ENCODE measurements at regions not wholly inside any gene's neighbourhood (a gene's known extent, or its start where the extent isn't known, plus 50 kb on each side); places are given as distances from the start of the nearest gene placed in this dataset.
"Not testable (repeated sequence)": the region's sequence is repeated elsewhere in the genome, so short reads cannot be mapped to it uniquely, and the experiment has no call there.

DNA sequence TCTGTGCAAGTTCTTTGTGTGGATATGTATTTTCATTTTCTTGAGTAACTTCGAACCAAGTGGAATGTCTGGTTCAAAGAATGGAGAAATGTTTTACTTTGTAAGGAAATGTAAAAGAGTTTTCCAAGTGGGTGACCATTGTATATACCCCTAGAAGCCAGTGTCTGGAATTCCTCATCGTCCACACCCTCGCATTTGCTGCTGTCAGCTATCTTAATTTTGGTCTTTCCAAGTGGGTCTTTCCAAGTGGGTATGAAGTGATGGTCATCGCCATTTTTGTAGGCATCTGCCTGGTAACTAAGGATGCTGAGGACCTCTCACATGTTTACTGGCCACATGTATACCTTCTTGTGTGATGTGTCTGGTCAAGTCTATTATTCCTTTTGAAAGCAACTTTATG, 547.5 kb downstream of the TBC1D22A start:
- DNase-seq = no peak

DNA sequence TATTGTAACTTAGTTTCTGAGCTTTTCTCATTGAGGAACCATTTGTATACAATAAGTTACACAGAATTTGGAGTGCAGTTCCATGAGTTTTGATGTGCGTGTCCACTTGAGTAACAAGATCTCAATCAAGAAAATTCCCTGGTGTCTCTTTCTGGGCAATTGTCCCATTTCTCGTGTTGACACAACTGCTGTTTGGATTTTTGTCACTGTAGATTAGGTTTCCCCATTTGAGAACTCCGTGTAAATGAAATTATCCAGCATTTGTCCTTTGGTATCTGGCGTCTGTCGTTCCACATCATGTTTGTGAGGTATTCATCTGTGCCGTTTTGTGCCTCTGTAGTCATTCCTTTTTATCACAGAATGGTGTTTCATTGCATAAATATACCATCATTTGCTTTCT, 547.0 kb downstream of the TBC1D22A start:
- no peak for DNase-seq

DNA sequence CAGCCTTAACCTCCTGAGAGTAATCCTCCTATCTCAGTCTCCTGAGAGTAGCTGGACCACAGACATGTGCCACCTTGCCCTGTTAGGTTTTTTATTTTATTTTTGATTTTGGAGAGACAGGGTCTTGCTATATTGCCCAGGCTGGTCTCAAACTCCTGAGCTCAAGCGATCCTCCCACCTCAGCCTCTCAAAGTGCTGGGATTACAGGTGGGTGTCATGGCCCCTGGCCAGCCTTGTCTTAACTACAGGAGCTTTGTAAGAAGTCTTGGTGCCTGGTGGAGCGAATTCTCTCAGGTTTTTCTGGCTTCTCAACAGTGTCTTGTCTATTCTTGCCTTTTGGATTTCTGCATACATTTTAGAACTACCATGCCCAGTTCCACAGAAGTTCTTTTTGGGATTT, 546.4 kb downstream of the TBC1D22A start:
- no peak for DNase-seq

DNA sequence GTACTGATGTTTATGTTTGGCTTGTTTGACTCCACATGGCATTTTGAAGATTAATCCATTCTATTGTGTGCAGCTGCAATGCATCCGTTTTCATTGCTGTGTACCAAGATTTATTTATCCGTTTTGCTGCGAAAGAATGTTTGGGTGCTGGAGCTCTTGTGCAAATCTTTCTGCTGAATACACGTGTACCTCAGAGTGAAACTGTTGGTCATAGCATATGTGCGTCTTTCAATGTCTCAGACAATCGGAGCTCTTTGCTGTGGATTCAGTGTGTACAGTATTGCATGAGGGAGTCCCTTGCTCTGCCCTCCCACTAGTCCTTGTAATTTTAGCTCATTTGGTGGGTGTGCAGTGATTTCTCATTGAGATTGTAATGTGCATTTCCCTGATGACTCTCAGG, 545.4 kb downstream of the TBC1D22A start:
- DNase-seq = no peak

DNA sequence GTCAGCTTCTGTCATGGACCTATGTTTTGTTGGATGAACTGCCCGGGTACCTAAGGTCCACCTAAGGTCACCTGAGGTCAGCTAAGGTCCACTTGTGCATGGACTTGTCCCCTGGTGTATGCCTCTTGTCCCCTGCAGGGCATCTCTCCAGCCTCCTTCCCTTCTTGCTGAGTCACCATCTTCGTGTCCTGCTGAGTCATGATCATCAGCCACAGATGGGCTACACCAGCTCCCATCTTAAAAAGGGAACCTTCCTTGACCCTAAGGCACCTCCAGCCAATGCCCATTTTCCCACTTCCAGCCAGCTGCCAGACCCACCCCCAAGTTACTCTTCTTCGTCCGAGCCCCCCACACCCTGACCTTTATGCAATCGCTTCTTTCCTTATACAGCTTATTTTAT, 544.9 kb downstream of the TBC1D22A start:
- DNase-seq = no peak

DNA sequence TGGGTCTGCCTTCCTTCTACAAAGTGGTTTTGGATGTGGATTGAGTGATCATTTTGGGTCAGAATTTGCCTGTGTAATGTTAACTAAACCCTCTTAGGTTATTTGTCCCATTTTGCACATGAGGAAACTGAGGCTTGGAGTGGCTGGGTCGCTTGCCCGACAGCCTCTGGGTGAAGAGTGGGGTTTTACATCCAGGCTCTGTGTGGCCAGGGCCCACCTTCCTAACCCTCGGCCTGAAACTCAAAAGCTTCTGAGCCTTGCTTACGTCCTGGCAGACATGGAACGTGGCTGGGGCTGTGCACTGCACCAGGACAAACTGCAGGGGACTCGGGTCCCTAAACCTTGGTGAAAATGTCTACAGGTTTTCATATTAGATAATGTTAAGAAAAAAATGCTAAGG, 542.4 kb downstream of the TBC1D22A start:
- no peak for DNase-seq

DNA sequence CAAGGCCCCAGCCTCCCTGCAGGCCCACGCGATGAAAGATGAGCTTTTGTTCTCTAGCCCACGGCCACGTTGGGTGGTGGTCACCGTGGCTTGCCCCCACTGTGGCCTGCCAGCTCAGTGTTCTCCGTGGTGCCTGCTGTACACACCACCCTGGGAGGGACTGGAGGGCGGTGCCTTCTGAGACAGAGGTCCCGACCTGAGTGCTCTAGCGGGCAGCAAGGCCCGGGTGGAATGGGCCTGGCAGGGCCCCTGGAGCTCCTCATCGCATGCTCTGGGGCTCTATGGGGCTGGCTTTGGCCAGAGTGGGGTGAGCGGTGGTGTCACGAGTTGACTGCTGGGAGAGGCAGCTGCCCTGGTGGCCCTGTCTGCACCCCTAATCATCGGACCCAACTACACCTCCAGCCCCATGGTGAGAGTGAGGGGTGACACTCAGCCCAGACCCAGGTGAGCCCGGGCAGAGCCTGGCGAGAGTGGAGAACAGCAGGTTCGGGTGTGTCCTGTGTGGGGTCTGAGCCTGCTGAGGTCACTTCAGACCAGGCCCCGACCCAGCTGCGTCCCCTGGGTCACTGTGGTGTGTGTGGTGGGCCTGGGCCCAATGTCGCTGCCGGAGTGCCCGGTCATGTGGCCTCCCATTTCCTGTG, 541.9 kb downstream of the TBC1D22A start:
- DNase-seq = no peak

DNA sequence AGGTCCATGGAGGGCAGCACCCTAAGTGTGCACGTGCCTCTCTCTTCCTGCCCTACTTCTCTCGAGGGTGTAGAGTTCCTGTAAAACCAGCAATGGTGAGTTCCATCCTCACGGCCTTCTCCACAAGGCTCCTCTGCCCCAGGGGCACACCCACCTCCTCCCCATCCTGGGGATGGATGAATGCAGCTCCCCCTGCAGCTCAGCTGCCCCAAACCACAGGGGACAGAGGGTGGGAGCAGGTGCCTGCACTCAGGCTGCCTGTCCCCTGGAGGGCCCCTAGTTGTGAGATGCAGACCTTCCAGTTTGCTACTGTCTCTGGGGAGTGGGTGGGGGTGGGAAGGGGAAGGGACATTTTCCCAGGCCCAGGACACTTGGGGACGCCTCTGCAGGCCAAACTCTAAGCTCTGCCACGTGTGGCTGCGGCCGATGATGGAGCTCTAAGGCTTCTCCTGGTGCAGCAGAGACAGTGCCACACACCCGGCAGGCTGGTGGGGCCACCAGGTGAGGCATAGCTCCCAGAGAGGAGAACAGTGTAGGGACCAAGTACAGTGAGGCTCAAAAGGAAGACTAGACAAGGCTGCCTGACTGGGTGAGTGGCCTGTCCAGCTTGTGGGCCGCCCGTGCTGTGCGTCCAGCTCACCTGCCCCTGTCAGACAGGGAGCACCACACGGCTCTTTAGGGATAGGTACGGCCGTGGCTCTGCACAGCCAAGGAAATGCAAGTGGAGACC, 540.9 kb downstream of the TBC1D22A start:
- DNase-seq = no peak

DNA sequence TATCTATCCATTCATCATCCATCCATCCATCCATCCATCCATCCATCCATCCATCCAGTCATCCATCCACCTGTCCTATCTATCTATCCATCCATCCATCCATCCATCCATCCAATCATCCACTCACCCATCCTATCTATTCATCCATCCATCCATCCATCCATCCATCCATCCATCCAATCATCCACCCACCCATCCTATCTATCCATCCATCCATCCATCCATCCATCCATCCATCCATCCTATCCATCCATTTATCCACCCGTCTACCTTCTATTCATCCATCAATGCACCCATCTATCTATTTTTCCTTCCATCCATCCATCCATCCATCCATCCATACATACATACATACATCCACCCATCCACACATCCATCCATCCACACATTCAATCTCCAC, 540.1 kb downstream of the TBC1D22A start:
- not testable (repeated sequence) for DNase-seq

DNA sequence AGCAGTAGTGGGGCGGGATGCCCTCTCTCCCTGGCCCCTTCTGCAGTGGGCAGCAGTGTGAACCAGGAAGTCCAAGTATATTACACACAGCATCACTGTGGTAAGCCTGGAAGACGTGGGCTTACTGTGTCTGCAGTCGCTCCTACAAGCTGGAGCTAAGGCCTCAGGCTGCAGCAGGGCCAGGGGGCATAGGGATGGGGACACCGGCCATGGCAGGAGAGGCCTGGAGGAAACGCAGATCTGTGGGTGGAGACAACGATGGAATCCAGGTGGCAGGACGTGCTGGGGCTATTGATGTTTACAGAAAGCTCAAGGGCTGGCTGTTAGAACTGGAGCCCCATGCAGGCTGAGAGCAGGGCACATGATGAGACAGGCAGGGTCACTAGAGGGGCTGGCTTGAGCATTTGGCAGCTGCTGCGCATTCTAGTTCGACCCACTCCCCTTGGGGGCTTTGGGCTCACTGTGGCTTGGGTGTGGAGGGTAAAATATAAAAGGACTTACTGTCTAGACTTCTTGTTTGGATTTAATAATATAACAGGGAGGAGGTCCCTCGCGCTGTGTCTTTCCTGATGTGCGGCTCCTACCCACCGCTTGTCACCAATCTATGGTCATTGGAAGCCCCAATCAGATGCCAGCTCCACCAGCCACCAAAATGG, 539.5 kb downstream of the TBC1D22A start:
- no peak for DNase-seq

DNA sequence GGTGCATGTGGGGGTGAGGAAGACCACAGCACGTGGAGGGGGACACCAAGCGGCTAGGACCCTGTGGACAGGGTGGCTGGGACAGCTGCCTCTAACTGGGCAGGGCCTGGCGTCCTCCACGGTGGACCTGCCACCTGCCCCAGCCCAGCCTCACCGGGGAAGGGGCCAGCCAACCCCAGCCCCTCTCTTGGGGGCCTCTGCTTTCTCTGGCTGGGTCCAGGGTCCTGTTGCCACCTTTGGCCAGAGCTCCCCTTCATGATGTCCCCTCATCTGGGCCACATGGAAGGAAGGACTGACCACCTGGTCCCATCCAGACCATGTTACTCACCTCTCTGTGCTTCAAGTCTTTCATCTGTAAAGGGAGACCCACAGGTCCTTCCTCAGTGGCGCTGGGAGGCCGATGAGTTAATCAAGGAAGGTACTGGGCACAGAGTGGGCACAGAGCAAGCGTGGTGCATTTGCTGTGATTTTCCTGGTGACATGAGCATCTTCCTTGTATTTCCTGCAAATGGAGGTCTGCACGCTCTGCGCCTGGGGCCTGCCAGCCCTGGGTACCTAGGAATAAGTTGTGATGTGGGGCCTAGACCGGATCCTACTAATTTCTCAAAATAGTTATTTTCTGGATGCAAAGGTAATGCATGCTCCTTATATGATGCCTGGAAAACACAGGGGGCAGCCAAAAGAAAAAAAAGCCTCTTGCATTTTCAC, 538.4 kb downstream of the TBC1D22A start:
- DNase-seq = no peak

DNA sequence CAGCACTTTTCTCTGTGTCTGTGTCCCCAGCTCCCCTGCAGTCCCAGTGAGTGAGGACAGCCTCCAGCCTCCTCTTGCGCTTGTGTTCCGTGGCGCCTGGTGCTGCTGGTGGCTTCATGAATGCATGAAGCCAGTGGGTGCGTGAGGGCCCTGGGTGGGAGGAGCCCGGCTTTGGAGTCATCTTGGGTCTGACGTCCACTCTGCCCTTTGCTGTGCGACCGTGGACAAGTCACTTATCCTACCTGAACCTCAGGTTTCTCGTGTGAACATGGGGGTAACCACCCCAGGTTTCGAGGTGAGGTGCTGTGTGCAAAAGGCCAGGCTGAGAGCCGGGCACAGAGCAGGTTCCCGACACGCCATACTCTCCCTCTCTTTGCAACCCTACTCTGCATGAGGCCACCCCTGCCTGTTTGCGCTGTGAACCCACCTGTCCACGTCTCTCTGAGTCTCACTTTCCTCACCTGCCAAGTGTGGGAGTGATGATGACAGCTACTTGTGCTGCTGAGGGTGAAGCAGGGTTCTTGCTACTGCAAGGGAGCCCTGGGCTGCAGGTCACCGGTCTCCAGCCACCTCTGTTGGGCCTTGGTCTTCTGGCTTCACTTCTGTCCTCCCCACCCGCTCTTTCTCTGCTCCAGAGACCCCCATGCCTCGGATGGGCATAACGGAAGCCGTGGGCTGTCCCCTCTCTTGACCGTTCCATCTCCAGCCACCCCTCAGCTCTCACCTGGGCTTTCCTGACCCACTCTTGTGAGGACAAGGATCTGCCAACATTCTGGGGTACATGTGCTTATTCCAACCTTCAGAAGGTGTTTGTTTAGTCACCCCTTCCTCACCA, 537.6 kb downstream of the TBC1D22A start:
- no peak for DNase-seq

DNA sequence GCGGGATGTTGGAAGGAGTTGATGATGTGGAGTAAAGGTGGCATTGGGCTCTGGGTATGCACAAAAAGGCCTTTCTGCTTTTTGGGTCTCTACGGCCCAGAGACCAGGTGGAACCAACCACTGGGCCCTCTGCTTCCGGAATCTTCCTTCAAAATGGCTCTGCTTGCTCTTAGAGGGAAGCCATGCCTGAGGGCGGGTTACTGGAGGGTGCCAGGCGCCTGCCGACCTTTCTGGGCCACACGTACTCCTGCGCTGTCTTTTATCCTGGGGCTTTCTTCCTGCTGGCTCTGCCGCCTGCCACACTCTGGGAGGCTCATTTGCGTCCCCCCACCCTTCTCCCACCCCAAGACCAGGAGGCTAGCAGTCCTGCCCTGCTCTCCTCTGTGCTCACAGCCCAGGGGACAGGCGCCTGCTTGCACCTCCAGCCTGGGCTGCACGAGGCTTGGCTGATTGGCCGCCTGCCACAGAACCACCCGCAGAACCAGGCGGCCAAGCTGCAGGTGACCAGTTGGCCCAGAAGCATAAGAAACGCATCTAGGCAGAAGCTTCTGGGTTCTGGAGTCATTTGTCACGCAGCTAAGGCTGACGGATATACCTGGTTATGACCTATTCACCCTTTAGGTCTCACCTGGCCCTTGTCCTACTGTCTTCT, 536.9 kb downstream of the TBC1D22A start:
- no peak for DNase-seq

DNA sequence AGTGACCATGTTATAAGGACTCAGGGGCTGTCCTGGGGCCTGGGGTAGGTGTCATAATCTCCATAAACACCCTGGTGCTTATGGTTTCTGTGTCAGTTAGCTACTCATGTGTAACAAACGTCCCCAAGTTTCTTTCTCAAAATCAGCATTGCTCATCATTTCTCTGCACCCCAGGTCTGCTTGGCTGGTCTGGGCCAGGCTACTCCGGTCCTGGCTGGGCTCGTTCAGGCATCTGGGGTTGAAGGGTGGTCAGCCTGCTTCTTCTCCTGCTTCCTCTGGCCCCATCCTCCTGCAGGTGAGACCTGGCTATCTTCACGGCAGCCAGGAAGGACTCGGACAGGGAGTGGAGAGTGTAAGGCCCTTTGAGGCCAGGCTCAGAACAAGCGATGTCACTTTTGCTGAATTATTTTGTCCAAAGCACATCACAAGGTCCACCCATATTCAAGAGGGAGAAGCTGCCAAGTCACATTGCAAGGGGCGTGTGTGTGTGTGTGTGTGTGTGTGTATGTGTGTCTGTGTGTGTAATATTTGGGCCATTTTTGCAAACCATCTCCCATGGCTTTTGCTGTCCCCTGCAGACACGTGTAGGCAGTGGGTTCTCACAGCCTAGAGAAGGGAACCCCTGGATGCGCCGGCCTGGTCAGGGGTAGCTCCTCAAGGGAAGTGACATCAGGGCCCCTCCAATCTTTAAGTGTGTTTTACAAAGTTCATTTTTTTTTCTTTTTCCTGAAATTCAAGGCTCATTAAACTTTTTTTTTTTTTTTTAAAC, 535.8 kb downstream of the TBC1D22A start:
- DNase-seq = no peak

DNA sequence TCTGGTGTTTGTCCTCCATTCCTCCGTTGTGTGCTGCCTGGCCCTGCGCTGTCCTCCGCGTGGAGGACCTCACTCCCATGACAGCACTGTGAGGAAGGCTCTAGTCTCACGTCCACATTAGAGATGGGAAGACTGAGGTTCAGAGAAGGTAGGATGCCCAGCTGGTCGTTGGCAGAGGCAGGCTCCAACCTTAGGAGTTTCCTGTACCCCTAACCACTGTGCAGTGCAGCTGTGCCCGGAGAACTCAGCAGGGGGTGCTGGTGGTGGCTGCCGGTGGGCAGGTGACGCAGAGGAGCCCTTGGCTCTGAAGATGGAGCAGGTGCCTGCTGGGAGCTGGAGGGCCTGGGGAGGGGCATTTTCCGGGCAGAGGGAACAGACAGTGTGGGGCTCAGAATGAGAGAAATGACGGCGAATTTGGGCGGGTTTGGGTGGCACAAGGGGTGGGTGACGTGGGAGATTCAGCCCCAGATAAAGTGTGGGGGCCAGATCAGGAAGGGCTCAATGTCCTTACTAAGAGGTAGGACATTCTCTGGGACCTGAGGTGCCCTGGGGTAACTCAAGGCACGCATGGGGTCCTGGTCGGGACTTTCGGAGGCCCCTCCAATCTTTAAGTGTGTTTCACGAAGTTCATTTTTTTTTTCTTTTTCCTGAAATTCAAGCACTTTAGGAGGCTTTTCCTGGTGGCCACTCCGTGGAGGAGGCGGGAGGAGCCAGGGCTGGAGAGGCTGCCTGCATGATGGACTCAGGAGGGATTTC, 535.0 kb downstream of the TBC1D22A start:
- no peak for DNase-seq

DNA sequence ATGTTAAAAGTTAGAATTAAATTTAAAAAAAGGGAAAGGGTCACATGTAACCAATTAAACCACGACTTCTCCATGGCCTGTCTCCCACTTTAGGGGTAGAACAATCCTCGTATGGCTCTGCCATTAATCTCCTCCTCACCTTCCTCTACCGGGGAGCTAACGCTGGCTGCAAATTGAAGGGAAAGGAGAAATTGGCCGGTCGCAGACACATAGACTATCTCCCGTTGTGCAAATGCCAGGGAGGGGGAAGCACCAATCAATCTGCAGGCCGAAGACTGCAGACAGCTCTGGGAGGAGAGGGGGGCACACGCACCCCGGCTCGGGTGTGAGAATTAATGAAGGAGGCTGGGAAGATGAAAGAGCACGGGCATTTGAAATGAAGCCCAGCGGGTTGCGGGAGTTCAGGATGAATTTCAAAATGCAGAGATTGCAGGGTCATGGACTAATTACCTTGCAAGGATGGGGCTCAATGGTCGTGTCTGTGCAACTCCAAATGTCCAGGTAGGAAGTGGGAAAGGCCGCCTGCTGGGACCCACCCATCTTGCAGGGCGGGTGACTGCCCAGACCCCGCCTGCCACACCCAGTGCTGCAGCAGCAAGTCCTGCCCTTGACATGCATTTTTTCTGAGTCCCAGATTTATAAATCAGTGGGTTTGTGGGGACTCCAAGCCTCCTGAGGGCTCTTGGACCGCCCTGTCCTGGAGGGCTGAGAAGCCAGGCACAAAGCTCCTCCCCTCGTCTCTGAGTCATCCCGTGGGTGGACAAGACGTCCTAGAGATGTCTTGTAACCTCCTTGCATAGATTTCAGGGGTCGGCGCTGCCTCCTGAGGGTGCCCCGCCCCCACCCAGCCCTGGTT, 534.2 kb downstream of the TBC1D22A start:
- no peak for DNase-seq

DNA sequence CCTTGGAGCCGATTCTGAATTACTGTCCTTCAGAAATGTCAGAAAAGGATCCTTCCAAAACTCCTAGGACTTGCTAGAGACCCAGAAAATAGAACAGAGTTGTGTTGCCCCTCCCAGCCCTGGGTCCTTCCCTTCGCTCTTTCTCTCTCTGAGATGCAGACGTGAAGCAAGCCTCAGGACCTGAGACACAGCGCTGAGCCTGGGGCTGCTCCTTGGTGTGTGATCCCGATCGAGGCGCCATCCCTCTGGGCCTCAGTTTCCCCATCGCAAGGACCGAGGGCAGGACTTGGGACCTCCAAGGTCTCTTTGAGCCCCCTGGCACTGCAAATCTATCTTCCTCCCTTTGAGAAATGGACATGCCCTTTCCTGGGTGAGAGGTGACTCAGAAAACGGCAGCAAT, 533.5 kb downstream of the TBC1D22A start:
- no peak for DNase-seq

DNA sequence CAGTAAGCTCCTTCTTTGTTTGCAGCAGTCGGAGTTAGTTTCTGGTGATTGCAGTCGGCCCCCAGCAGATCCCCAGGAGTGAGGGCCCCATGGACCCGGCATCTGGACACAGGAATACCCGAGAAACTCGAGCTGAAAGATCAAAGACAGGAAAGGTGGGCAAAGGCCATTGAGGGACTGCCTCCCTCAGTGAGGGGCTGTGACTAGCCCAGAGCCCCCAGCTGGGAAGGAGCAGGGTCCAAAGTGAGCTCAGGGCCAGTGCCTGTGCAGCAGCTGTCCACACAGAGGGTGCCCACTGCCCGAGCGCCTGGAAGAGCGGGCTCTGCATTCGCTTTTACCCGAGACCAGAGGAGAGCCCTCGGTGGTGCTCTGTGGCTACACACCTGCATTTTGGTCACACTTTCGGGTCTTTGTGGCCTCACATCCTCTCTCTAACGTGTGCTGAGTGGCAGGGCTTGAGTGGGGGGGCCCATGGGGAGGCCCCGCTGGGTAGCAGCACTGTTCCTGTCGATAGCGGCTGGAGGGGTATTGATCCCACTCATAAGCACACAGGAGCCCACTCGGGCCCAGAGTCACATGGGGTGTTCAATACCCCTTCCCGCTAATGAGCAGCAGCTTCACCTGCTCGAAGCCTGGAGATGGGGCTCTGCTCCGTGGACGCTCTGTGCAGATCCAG, 532.9 kb downstream of the TBC1D22A start:
- no peak for DNase-seq

DNA sequence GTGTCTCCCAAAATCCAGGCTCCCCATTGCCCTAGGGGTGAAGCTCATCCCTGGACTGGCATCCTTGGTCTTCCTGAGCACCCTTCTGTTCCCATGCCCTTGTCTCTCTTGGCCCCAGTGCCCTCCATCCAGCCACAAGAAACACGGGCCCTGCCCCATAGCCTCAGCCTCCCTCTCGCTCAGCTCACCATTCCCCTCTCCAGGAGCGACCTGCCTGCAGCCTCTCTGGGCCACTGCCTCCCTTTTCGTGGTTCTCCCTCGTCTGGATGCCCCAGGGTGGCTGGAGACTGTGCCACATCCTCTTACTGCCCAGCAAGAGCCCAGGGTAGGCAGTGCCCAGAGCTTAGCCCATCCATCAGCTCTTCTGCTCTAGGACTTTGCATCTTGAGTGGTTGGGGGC, 532.1 kb downstream of the TBC1D22A start:
- DNase-seq = no peak

All from activated CD4-positive, alpha-beta T cell treated with anti-CD3 and anti-CD28 coated beads, Interleukin-2, amount 50 U/mL, for 16 hours (primary cell).